OCI-LY1 (cell line): ENCODE measurements at regions not wholly inside any gene's neighbourhood (a gene's known extent, or its start where the extent isn't known, plus 50 kb on each side); places are given as distances from the start of the nearest gene placed in this dataset.

Source experiments
- EZH2 ChIP-seq: fragments of 200-600 bp; sonication (generic), shearing (Covaris generic); IDR thresholded peaks from 2 replicates; pipeline ENCODE4 v1.8.0; 2017; ENCODE audit warnings: borderline replicate concordance, mixed run types, mild to moderate bottlenecking, antibody characterized with exemption, low read length, moderate library complexity, mixed read lengths
- TF ChIP-seq, protein P1 (sequence below): fragments of 200-600 bp; sonication (generic), shearing (Covaris generic); IDR thresholded peaks from 2 replicates; pipeline ENCODE4 v1.5.1; 2017; ENCODE audit warnings: mild to moderate bottlenecking, antibody characterized with exemption, low read length, moderate library complexity, mixed read lengths

DNA sequence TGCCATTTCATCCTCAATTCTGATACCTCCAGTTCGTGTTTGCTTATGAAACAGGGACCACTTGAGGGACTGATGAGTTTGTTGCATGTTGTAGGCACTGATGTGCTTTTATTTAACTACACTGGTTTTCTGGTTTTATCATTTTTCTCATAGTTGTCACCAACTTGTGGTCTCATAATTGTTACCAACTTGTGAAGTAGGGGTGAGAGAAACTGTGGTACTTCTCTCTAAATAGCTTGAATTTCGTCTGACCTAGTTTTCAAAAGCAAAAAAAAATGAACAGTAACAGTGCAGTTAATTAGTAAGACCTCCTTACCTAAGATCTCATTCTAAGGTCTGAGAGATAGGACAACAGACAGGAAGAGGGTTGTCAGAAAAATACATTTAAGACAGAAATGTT lies 78.0 kb downstream of the ANXA2R start:
- no peak for TF ChIP-seq EZH2
- TF ChIP-seq, protein P1, sequence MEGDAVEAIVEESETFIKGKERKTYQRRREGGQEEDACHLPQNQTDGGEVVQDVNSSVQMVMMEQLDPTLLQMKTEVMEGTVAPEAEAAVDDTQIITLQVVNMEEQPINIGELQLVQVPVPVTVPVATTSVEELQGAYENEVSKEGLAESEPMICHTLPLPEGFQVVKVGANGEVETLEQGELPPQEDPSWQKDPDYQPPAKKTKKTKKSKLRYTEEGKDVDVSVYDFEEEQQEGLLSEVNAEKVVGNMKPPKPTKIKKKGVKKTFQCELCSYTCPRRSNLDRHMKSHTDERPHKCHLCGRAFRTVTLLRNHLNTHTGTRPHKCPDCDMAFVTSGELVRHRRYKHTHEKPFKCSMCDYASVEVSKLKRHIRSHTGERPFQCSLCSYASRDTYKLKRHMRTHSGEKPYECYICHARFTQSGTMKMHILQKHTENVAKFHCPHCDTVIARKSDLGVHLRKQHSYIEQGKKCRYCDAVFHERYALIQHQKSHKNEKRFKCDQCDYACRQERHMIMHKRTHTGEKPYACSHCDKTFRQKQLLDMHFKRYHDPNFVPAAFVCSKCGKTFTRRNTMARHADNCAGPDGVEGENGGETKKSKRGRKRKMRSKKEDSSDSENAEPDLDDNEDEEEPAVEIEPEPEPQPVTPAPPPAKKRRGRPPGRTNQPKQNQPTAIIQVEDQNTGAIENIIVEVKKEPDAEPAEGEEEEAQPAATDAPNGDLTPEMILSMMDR = no peak
